SK-N-SH (cell line): ENCODE measurements at regions not wholly inside any gene's neighbourhood (a gene's known extent, or its start where the extent isn't known, plus 50 kb on each side); places are given as distances from the start of the nearest gene placed in this dataset.

ENCODE experiments used
- CTCF ChIA-PET: fragments of 300-600, 350-600 bp; formaldehyde crosslinking; extraction: SDS; loops from one replicate; lab custom pipeline; 2021; lab: Yijun Ruan, JAX
- POLR2A ChIA-PET: fragments of 350-600 bp; sonication (Branson Sonifier 250); formaldehyde crosslinking; extraction: SDS; loops from one replicate; lab custom pipeline; 2020; ENCODE audit warnings: antibody characterized with exemption, inconsistent platforms; lab: Yijun Ruan, JAX
- DNase-seq: peaks from one replicate; pipeline ENCODE4 v3.0.0; 2012
- H2AFZ ChIP-seq: fragments of 200-600 bp; sonication (generic); 2 replicates; pipeline ENCODE4 v1.8.1; 2016; ENCODE audit warnings: antibody characterized with exemption, mild to moderate bottlenecking, low read depth
- H3F3A ChIP-seq: fragments of 200-600 bp; sonication (generic); replicated peaks from 2 replicates; pipeline ENCODE3; 2016; ENCODE audit warnings: antibody characterized with exemption, mild to moderate bottlenecking; ENCODE audit not compliant: insufficient read depth
- H3K27ac ChIP-seq, 2 experiments: fragments of 200-500 bp in 1 of 2; fragments of 200-600 bp in 1 of 2; sonication (Bioruptor generic) in 1 of 2; sonication (generic), shearing (Covaris generic) in 1 of 2; 2 replicates each; pipeline versions ENCODE4 v1.5.1 to v1.6.1; 2014 to 2016; ENCODE audit warnings: low read depth in 2 of 2, inconsistent platforms in 1 of 2, low read length in 1 of 2, mild to moderate bottlenecking in 1 of 2, mixed read lengths in 1 of 2
- H3K27me3 ChIP-seq: fragments of 200-600 bp; sonication (generic), shearing (Covaris generic); 2 replicates; pipeline ENCODE4 v1.6.1; 2016; ENCODE audit warnings: mixed run types; ENCODE audit not compliant: insufficient read depth
- H3K36me3 ChIP-seq, 2 experiments: fragments of 200-500 bp in 1 of 2; fragments of 200-600 bp in 1 of 2; sonication (Bioruptor generic) in 1 of 2; sonication (generic) in 1 of 2; replicated peaks in 1 of 2; 2 replicates each; pipeline versions ENCODE3 to v1.5.1; 2014 to 2016; ENCODE audit warnings: low read length in 1 of 2, mild to moderate bottlenecking in 1 of 2; ENCODE audit not compliant: insufficient read depth in 2 of 2, control insufficient read depth in 1 of 2
- H3K4me1 ChIP-seq, 2 experiments: fragments of 200-500 bp in 1 of 2; fragments of 200-600 bp in 1 of 2; sonication (Bioruptor generic) in 1 of 2; sonication (generic), shearing (Covaris generic) in 1 of 2; 2 replicates each; pipeline versions ENCODE4 v1.5.1 to v1.6.1; 2014 to 2016; ENCODE audit warnings: low read depth in 1 of 2, low read length in 1 of 2, mixed run types in 1 of 2; ENCODE audit not compliant: insufficient read depth in 2 of 2, control insufficient read depth in 1 of 2
- H3K4me2 ChIP-seq: fragments of 200-600 bp; sonication (generic), shearing (Covaris generic); 2 replicates; pipeline ENCODE4 v1.6.1; 2017; ENCODE audit warnings: mixed run types
- H3K4me3 ChIP-seq, 2 experiments: fragments of 200-500 bp in 1 of 2; fragments of 200-600 bp in 1 of 2; sonication (Bioruptor generic) in 1 of 2; sonication (generic), shearing (Covaris generic) in 1 of 2; 2 replicates each; pipeline versions ENCODE4 v1.5.1 to v1.8.1; 2014 to 2016; ENCODE audit warnings: low read depth in 2 of 2, inconsistent platforms in 1 of 2, low read length in 1 of 2, mild to moderate bottlenecking in 1 of 2, mixed read lengths in 1 of 2, moderate library complexity in 1 of 2
- H3K79me2 ChIP-seq: fragments of 200-600 bp; sonication (generic); 2 replicates; pipeline ENCODE4 v1.8.1; 2017; ENCODE audit warnings: mild to moderate bottlenecking; ENCODE audit not compliant: insufficient read depth
- H3K9ac ChIP-seq: fragments of 200-600 bp; sonication (generic); 2 replicates; pipeline ENCODE4 v1.6.1; 2017; ENCODE audit warnings: mixed run types
- H3K9me2 ChIP-seq: fragments of 200-600 bp; sonication (generic); 2 replicates; pipeline ENCODE4 v1.6.1; 2017; ENCODE audit warnings: mixed run types
- H3K9me3 ChIP-seq: fragments of 200-600 bp; sonication (generic); 2 replicates; pipeline ENCODE4 v1.6.1; 2017; ENCODE audit warnings: mixed run types, mild to moderate bottlenecking, moderate library complexity
- H4K20me1 ChIP-seq: fragments of 200-600 bp; sonication (generic); 2 replicates; pipeline ENCODE4 v1.6.1; 2017; ENCODE audit warnings: mild to moderate bottlenecking, mixed run types; ENCODE audit not compliant: insufficient read depth
- GABPA ChIP-seq: IDR thresholded peaks from 2 replicates; pipeline ENCODE4 v1.4.0; 2012; ENCODE audit warnings: low read depth, mild to moderate bottlenecking
- GATA2 ChIP-seq: sonication (generic); formaldehyde crosslinking; IDR thresholded peaks from 2 replicates; pipeline ENCODE4 v1.5.0; 2020; ENCODE audit warnings: mild to moderate bottlenecking, missing genetic modification reagents
- POLR2AphosphoS5 ChIP-seq: IDR thresholded peaks from 2 replicates; pipeline ENCODE4 v1.6.1; 2012; ENCODE audit warnings: low read depth, low read length
- RXRA ChIP-seq: IDR thresholded peaks from 2 replicates; pipeline ENCODE4 v1.4.0; 2012; ENCODE audit warnings: low read depth, mild to moderate bottlenecking, borderline replicate concordance
- TEAD4 ChIP-seq: IDR thresholded peaks from 2 replicates; pipeline ENCODE4 v1.4.0; 2012; ENCODE audit warnings: mild to moderate bottlenecking, borderline replicate concordance; ENCODE audit not compliant: insufficient read depth
- WGBS: methylation state at CpG from one replicate; pipeline ENCODE4 v1.1.6; 2017; ENCODE audit warnings: low lambda C conversion rate; 5-methylcytosine and 5-hydroxymethylcytosine counted together
- TF ChIP-seq, protein P1 (sequence below): IDR thresholded peaks from 2 replicates; pipeline ENCODE4 v1.6.1; 2012; ENCODE audit warnings: mild to moderate bottlenecking, low read depth, low read length, moderate library complexity
- TF ChIP-seq, protein P2 (sequence below): IDR thresholded peaks from 2 replicates; pipeline ENCODE4 v1.4.0; 2012; ENCODE audit warnings: low read depth, borderline replicate concordance
- TF ChIP-seq, protein P3 (sequence below): IDR thresholded peaks from 2 replicates; pipeline ENCODE4 v1.4.0; 2012; ENCODE audit warnings: low read depth, borderline replicate concordance
- TF ChIP-seq, protein P4 (sequence below): fragments of 200-600 bp; sonication (generic); IDR thresholded peaks from 2 replicates; pipeline ENCODE4 v1.6.1; 2017; ENCODE audit warnings: antibody characterized with exemption, mild to moderate bottlenecking, moderate library complexity

DNA sequence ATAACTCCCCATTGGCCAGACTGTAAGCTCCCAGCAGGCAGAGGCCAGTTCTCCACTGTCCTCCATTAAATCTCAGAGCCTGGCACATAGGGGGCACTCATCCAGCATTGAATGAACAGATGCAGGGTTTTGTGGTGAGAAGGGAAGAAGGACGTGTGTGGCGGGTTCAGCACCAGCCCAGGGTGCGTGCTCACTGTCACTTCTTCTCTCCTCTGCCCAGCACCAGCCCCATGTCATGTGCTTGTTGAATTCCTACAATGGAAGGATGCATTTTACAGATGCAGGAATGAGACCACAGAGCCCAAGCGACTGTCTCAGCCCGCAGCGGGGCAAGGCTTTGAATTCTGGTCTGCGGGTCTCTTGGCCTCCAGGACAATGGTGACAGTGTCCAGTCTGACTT lies 149.9 kb downstream of the CEBPB start:
- no peak overlapping the region for H3K4me3 ChIP-seq
- H3K4me1 ChIP-seq, result peaks cover 8 to 25% of the 10 kb centered on the region in 2 experiments; a peak in 3 of 4 replicates
- no peaks in the 10 kb centered on the region for H3K79me2 ChIP-seq
- no peak for TF ChIP-seq RXRA
- TF ChIP-seq, protein P1, sequence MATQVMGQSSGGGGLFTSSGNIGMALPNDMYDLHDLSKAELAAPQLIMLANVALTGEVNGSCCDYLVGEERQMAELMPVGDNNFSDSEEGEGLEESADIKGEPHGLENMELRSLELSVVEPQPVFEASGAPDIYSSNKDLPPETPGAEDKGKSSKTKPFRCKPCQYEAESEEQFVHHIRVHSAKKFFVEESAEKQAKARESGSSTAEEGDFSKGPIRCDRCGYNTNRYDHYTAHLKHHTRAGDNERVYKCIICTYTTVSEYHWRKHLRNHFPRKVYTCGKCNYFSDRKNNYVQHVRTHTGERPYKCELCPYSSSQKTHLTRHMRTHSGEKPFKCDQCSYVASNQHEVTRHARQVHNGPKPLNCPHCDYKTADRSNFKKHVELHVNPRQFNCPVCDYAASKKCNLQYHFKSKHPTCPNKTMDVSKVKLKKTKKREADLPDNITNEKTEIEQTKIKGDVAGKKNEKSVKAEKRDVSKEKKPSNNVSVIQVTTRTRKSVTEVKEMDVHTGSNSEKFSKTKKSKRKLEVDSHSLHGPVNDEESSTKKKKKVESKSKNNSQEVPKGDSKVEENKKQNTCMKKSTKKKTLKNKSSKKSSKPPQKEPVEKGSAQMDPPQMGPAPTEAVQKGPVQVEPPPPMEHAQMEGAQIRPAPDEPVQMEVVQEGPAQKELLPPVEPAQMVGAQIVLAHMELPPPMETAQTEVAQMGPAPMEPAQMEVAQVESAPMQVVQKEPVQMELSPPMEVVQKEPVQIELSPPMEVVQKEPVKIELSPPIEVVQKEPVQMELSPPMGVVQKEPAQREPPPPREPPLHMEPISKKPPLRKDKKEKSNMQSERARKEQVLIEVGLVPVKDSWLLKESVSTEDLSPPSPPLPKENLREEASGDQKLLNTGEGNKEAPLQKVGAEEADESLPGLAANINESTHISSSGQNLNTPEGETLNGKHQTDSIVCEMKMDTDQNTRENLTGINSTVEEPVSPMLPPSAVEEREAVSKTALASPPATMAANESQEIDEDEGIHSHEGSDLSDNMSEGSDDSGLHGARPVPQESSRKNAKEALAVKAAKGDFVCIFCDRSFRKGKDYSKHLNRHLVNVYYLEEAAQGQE, result no peak
- TF ChIP-seq GATA2 (CRISPR knock-in tag), result no peak
- TF ChIP-seq, protein P2, sequence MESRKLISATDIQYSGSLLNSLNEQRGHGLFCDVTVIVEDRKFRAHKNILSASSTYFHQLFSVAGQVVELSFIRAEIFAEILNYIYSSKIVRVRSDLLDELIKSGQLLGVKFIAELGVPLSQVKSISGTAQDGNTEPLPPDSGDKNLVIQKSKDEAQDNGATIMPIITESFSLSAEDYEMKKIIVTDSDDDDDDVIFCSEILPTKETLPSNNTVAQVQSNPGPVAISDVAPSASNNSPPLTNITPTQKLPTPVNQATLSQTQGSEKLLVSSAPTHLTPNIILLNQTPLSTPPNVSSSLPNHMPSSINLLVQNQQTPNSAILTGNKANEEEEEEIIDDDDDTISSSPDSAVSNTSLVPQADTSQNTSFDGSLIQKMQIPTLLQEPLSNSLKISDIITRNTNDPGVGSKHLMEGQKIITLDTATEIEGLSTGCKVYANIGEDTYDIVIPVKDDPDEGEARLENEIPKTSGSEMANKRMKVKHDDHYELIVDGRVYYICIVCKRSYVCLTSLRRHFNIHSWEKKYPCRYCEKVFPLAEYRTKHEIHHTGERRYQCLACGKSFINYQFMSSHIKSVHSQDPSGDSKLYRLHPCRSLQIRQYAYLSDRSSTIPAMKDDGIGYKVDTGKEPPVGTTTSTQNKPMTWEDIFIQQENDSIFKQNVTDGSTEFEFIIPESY, result no peak
- TF ChIP-seq, protein P3, sequence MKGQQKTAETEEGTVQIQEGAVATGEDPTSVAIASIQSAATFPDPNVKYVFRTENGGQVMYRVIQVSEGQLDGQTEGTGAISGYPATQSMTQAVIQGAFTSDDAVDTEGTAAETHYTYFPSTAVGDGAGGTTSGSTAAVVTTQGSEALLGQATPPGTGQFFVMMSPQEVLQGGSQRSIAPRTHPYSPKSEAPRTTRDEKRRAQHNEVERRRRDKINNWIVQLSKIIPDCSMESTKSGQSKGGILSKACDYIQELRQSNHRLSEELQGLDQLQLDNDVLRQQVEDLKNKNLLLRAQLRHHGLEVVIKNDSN, result no peak
- TF ChIP-seq, protein P4, sequence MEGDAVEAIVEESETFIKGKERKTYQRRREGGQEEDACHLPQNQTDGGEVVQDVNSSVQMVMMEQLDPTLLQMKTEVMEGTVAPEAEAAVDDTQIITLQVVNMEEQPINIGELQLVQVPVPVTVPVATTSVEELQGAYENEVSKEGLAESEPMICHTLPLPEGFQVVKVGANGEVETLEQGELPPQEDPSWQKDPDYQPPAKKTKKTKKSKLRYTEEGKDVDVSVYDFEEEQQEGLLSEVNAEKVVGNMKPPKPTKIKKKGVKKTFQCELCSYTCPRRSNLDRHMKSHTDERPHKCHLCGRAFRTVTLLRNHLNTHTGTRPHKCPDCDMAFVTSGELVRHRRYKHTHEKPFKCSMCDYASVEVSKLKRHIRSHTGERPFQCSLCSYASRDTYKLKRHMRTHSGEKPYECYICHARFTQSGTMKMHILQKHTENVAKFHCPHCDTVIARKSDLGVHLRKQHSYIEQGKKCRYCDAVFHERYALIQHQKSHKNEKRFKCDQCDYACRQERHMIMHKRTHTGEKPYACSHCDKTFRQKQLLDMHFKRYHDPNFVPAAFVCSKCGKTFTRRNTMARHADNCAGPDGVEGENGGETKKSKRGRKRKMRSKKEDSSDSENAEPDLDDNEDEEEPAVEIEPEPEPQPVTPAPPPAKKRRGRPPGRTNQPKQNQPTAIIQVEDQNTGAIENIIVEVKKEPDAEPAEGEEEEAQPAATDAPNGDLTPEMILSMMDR, result no peak
- no peak for TF ChIP-seq POLR2AphosphoS5
- no peak for TF ChIP-seq TEAD4
- no peak for TF ChIP-seq GABPA
- TF ChIP-seq, all 33 proteins: peak for 0
- H3K9me3 ChIP-seq, result no peaks in the 10 kb centered on the region
- H3K9ac ChIP-seq, result no peak overlapping the region
- WGBS, result 100% methylated on average over 4 of the region's 7 CpGs
- DNase-seq, result no peak
- ChIA-PET POLR2A (no interaction called here), CTCF (no interaction called here)
- no peaks in the 10 kb centered on the region for H3K27me3 ChIP-seq
- no peak overlapping the region for H3K27ac ChIP-seq
- H3K9me2 ChIP-seq, result no peaks in the 10 kb centered on the region
- H4K20me1 ChIP-seq, result no peaks in the 10 kb centered on the region
- no peak overlapping the region for H3K4me2 ChIP-seq
- no peaks in the 10 kb centered on the region for H3K36me3 ChIP-seq
- H3F3A ChIP-seq, result peaks cover 4% of the 10 kb centered on the region
- no peak overlapping the region for H2AFZ ChIP-seq
